ENCODE measurements at regions not wholly inside any gene's neighbourhood (a gene's known extent, or its start where the extent isn't known, plus 50 kb on each side); places are given as distances from the start of the nearest gene placed in this dataset.

DNA sequence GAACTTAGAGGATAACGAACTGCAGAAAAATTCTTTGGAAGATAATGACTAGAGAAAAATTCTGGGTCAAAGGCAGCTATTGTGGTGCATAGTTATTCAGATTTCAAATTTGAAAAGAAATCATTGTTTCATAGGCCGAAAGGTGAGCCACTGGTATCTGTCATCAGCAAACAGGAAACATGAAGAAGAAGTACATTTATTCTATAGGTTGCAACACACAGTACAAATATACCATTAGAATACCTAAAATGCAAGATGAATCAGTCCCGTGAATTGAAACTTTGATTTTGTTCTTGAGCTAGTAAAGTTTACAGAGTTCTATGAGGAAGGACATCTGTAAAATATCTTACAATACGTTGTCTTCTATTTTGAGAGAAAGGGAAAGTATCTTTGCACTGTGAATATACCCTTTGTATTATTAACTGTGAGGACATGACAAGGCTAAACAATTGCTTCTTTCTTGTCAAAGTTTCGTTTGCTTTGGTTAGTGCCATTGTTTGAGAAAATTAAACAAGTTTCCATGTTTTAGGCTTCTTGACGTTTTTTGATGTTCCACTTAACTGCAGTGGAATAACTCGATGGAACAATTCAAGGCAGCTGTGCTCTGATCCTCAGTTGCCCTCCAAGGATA is 84.7 kb downstream of the HDGFL1 start:
- ATAC-seq (no peak), DNase-seq (no peak)
- H3K4me3 Mint-ChIP-seq, result no peak overlapping the region
- ChIA-PET CTCF (no interaction called here), POLR2A (no interaction called here)
- no peaks in the 10 kb centered on the region for H3K36me3 Mint-ChIP-seq (ENCODE audit: low read depth)
- H3K27ac Mint-ChIP-seq, result no peak overlapping the region
- H3K27me3 Mint-ChIP-seq (ENCODE audit: low read depth), result peaks cover 2% of the 10 kb centered on the region
- no peaks in the 10 kb centered on the region for H3K9me3 Mint-ChIP-seq (ENCODE audit: insufficient read depth)
- no peaks in the 10 kb centered on the region for H3K4me1 Mint-ChIP-seq (ENCODE audit: low read depth)

DNA sequence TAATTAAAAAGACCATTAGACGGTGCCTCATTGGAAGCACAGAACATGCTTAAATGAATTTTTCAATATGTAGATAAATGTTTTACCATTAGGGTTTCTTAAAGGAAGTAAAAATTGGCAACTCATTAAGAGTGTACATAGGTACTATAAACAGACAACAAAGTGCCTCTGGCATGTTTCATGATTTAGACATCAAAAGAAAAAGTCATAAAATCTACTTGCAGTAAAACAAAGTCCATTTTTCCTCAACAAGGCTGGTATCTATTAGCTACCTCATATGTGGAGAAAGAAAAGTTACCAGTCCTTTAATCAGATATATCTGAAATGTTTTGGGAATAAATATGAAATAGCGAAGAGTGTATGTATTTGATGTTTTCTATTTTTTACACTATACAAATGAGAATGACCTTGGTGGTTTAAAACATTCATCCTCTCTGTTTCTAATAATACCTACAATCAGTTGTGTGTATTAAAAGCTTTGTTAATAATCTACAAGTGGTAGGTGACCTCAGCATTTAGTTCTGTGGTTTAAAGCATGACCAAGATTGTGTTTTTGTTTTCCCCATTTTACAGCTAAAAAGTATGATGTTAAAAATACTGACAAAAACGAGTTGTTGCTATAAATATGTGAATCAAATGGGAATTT is 87.5 kb downstream of the HDGFL1 start:
- no peak for DNase-seq
- H3K4me1 Mint-ChIP-seq (ENCODE audit: low read depth), result no peaks in the 10 kb centered on the region
- no peak for ATAC-seq
- no peak overlapping the region for H3K27ac Mint-ChIP-seq
- no peaks in the 10 kb centered on the region for H3K27me3 Mint-ChIP-seq (ENCODE audit: low read depth)
- POLR2A ChIA-PET, result no interaction called here
- H3K36me3 Mint-ChIP-seq (ENCODE audit: low read depth), result no peaks in the 10 kb centered on the region
- CTCF ChIA-PET, result no interaction called here
- H3K9me3 Mint-ChIP-seq (ENCODE audit: insufficient read depth), result no peaks in the 10 kb centered on the region
- no peak overlapping the region for H3K4me3 Mint-ChIP-seq

DNA sequence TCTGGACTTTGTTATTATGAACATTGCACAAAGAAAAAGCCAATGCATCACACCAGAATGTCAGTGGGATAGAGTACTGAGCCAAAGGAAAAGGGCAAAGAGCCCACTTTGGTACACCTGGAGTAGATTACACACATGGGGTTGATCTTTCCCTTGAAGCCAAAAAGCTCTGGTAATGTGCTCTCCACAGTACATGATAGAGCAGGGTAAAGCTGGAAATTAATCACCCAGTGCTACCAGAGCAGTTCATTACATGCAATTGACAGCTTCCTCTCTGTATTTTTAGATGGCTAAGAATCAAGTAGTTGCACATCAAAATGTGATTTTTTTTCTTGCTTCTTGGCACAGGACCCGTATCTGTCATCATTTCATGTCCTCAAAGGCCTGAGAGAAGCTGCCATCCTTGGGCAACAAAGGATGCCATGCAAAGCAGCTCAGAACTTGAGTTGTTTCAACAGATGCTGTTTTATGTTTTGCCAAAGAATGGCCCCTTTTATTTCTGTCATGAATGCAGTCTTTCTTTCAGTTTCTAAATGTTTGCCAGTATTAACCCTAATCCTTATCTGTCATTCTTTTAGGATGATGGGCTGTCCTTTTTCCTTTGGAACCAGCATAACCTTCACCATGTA is 88.1 kb downstream of the HDGFL1 start:
- Mint-ChIP-seq H3K4me1 (ENCODE audit: low read depth) (no peaks in the 10 kb centered on the region), H3K27ac (no peak overlapping the region), H3K36me3 (ENCODE audit: low read depth) (no peaks in the 10 kb centered on the region), H3K27me3 (ENCODE audit: low read depth) (no peaks in the 10 kb centered on the region), H3K4me3 (no peak overlapping the region), H3K9me3 (ENCODE audit: insufficient read depth) (no peaks in the 10 kb centered on the region)
- no peak for ATAC-seq
- no peak for DNase-seq
- POLR2A ChIA-PET, result no interaction called here
- CTCF ChIA-PET, result no interaction called here

DNA sequence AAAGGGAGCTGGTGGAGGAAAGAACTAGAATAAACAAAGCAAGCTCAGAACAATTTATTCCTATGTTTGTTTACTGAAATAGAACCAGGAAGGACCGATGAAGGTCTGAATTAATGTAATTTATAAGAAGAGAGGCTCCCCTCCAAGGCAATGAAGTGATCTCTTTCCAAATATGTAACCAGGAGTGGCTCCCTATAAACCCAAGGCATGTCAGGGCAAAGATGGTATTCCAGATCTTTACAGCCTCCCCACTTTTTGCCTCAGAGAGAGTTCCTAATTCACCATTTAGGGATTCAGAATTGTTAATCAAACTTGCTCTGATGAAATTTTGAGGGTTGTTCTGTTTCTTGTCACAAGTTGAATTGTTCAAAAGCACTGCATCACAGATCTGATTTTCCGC is 88.8 kb downstream of the HDGFL1 start:
- ChIA-PET POLR2A (no interaction called here), CTCF (no interaction called here)
- DNase-seq, result no peak
- H3K36me3 Mint-ChIP-seq (ENCODE audit: low read depth), result no peaks in the 10 kb centered on the region
- no peaks in the 10 kb centered on the region for H3K27me3 Mint-ChIP-seq (ENCODE audit: low read depth)
- no peak overlapping the region for H3K27ac Mint-ChIP-seq
- H3K4me1 Mint-ChIP-seq (ENCODE audit: low read depth), result no peaks in the 10 kb centered on the region
- H3K9me3 Mint-ChIP-seq (ENCODE audit: insufficient read depth), result no peaks in the 10 kb centered on the region
- H3K4me3 Mint-ChIP-seq, result no peak overlapping the region
- ATAC-seq, result no peak

DNA sequence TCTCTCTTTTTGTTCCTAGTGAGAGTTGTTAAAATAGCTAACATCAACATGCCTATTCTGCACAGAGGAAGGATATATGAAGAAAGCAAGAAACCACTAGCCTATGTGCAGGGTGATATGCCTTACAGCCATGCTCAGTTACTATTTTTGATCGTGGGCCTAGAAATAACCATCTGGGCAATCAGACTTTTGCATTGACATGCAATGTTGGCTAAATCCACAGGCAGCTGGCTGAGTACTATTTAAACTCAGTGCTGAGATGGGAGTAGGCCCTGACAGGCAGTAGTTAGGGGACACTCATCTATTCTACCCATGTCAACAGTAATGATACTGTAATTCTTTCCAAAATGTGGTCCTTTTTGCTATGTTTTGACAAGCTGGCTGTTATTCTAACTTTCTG is 89.6 kb downstream of the HDGFL1 start:
- ChIA-PET CTCF (no interaction called here), POLR2A (no interaction called here)
- Mint-ChIP-seq H3K27ac (no peak overlapping the region), H3K36me3 (ENCODE audit: low read depth) (no peaks in the 10 kb centered on the region), H3K4me1 (ENCODE audit: low read depth) (no peaks in the 10 kb centered on the region), H3K9me3 (ENCODE audit: insufficient read depth) (no peaks in the 10 kb centered on the region), H3K4me3 (no peak overlapping the region), H3K27me3 (ENCODE audit: low read depth) (no peaks in the 10 kb centered on the region)
- DNase-seq (no peak), ATAC-seq (no peak)

DNA sequence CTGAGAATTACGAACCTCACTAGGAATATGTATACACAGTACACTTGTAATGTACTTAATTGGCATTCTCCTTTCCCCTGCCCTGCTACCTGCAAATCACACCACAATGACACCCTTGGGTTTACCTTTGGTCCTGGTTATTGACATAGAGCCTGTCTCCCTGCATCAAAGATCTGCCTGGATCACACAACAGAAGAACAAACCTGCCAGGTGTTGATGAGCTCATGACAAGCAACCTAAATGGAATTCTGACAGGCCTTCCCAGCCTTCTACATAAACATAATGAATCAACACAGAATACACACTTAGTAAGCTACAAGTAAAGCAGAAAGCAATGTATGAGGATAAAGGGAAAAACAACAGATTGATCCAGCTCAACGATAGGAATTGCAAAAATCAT is 95.6 kb downstream of the HDGFL1 start:
- H3K36me3 Mint-ChIP-seq (ENCODE audit: low read depth), result no peaks in the 10 kb centered on the region
- no peaks in the 10 kb centered on the region for H3K27me3 Mint-ChIP-seq (ENCODE audit: low read depth)
- no peak for DNase-seq
- H3K27ac Mint-ChIP-seq, result no peak overlapping the region
- POLR2A ChIA-PET, result no interaction called here
- no peak overlapping the region for H3K4me3 Mint-ChIP-seq
- no peaks in the 10 kb centered on the region for H3K4me1 Mint-ChIP-seq (ENCODE audit: low read depth)
- no peak for ATAC-seq
- CTCF ChIA-PET, result interaction anchor here (0.8 kb wide), 1 partner anchor 18 kb away, joined by 3 read pairs; no protein-coding TSS in a partner anchor
- no peaks in the 10 kb centered on the region for H3K9me3 Mint-ChIP-seq (ENCODE audit: insufficient read depth)

DNA sequence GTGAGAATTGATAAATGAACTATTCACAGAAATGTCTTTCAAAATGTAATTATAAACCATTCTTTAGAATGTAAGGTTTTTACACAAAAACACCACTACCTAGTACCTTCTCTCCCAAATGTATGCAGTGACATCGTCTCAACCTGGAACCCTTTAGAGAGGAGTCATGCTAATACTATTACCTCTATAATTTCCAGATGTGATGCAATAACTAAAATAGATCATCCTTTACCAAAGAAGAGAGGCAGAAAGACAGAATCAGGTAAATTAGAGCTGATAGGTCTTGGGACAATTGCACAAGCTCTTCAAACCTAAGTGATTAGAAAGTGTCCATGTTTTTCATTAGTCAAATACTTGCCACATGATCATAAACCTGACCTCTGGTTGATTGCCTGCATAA is 96.7 kb downstream of the HDGFL1 start:
- Mint-ChIP-seq H3K27me3 (ENCODE audit: low read depth) (no peaks in the 10 kb centered on the region), H3K4me1 (ENCODE audit: low read depth) (no peaks in the 10 kb centered on the region), H3K27ac (no peak overlapping the region), H3K9me3 (ENCODE audit: insufficient read depth) (no peaks in the 10 kb centered on the region), H3K4me3 (no peak overlapping the region), H3K36me3 (ENCODE audit: low read depth) (no peaks in the 10 kb centered on the region)
- ATAC-seq, result no peak
- DNase-seq, result no peak
- CTCF ChIA-PET, result no interaction called here
- POLR2A ChIA-PET, result no interaction called here

DNA sequence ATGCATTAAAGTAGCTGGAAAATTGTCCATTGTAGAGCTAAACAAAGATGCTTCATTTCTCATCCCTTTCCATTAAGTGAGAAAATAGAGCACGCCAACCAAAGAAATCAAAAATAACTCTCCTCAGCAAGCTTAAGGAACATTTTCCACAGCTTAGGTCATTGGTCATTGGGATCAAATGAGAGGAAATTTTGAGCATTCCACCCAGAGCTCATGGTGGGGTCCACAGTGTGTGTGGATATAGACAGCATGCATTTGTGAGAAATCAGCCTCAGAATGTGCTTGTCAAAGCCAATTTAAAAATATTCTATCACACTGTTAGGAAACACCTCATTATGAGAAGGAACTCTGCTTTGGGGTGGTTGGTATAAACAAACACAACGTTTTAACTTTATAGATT is 97.2 kb downstream of the HDGFL1 start:
- ChIA-PET POLR2A (no interaction called here), CTCF (no interaction called here)
- ATAC-seq (no peak), DNase-seq (no peak)
- Mint-ChIP-seq H3K9me3 (ENCODE audit: insufficient read depth) (no peaks in the 10 kb centered on the region), H3K4me1 (ENCODE audit: low read depth) (no peaks in the 10 kb centered on the region), H3K27me3 (ENCODE audit: low read depth) (no peaks in the 10 kb centered on the region), H3K4me3 (no peak overlapping the region), H3K27ac (no peak overlapping the region), H3K36me3 (ENCODE audit: low read depth) (no peaks in the 10 kb centered on the region)

DNA sequence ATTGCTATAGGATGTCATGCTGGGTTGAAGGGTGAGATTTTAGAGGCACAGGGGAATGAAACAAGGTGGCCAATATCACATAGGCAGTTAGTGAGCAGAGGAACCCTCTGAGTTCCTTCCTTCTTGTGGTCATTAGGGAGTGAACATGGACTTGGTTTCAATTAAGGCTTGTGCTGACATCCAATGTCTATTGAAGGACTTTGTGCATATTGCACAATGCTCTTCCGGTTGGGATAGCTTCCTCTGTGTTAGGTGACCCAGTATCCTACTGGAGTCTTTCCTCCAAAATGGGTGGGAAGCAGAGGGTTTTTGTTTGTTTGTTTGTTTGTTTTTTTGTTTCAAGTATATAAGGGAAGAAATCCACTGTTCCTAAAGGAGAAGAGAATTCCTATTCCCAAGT is 98.5 kb downstream of the HDGFL1 start:
- Mint-ChIP-seq H3K4me3 (no peak overlapping the region), H3K36me3 (ENCODE audit: low read depth) (no peaks in the 10 kb centered on the region), H3K9me3 (ENCODE audit: insufficient read depth) (no peaks in the 10 kb centered on the region), H3K27ac (no peak overlapping the region), H3K4me1 (ENCODE audit: low read depth) (no peaks in the 10 kb centered on the region), H3K27me3 (ENCODE audit: low read depth) (no peaks in the 10 kb centered on the region)
- POLR2A ChIA-PET, result no interaction called here
- no peak for ATAC-seq
- CTCF ChIA-PET, result no interaction called here
- no peak for DNase-seq

DNA sequence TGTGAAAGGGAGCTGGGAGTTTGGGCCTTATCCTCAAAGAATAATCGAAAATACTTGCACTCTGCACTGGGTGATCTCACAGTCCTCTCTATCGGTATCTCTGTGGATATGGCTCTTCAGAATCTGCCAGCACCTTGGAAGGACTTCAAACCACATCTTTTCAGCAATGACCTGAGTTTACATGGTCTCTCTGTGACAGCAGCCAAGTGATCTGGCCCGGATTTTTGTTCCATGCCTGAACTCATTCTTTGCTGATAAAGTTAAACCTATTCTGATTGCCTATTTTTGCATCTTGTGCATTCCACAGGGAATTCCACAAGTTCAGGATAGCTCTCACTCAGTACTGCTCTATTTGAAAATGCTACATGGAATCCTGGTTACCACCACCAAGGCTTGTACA is 98.9 kb downstream of the HDGFL1 start:
- CTCF ChIA-PET, result no interaction called here
- no peak overlapping the region for H3K4me3 Mint-ChIP-seq
- H3K27me3 Mint-ChIP-seq (ENCODE audit: low read depth), result no peaks in the 10 kb centered on the region

DNA sequence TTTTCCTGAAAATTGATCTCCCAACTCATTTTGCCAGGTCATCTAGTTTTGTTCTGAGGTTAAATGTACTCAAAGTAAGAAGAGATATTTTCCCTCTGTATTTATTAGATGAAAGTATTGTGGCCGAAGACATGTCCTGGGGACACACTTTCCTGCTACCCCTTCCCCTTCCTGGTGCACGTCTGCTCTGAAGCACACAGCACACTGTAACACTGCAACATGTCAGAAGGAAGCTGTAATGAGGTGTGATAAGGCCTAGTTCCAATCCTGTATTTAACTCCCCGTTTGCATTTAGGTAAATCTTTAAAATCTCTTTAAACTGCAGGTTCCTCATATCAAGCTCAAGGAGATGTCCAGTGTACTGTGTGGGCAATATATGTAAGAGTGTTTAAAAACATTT is 99.4 kb downstream of the HDGFL1 start:
- POLR2A ChIA-PET, result no interaction called here
- no peak for DNase-seq
- CTCF ChIA-PET, result interaction anchor here (0.5 kb wide), 1 partner anchor 569 kb away, joined by 3 read pairs; no protein-coding TSS in a partner anchor
- no peaks in the 10 kb centered on the region for H3K9me3 Mint-ChIP-seq (ENCODE audit: insufficient read depth)
- no peaks in the 10 kb centered on the region for H3K4me1 Mint-ChIP-seq (ENCODE audit: low read depth)
- H3K4me3 Mint-ChIP-seq, result no peak overlapping the region
- no peaks in the 10 kb centered on the region for H3K36me3 Mint-ChIP-seq (ENCODE audit: low read depth)
- ATAC-seq, result no peak
- no peak overlapping the region for H3K27ac Mint-ChIP-seq
- H3K27me3 Mint-ChIP-seq (ENCODE audit: low read depth), result no peaks in the 10 kb centered on the region

More for the DNA sequence above, 98.9 kb downstream of the HDGFL1 start:
- H3K4me1 Mint-ChIP-seq (ENCODE audit: low read depth), result no peaks in the 10 kb centered on the region
- no peak for ATAC-seq
- no peak for DNase-seq
- H3K27ac Mint-ChIP-seq, result no peak overlapping the region
- no peaks in the 10 kb centered on the region for H3K9me3 Mint-ChIP-seq (ENCODE audit: insufficient read depth)
- POLR2A ChIA-PET, result no interaction called here
- no peaks in the 10 kb centered on the region for H3K36me3 Mint-ChIP-seq (ENCODE audit: low read depth)

DNA sequence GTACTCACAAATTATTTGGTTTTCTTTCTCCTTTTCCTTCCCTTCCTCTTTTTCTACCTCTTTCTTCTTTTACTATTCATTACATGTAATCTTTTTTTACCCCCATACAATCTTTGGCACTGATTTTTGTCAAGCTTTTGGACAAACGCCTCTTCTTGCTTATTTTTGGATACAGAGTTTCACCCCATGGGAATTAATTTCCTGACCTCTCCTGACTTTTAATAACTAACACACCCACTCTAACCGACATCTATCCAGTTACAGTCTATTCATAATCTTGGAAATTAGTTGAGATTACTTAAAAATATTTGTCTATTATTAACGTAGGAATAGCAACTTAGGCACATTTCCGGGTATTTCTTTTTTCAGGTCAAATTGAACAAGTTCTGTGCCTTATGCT is 101.2 kb downstream of the HDGFL1 start:
- no peaks in the 10 kb centered on the region for H3K27me3 Mint-ChIP-seq (ENCODE audit: low read depth)
- CTCF ChIA-PET, result no interaction called here
- no peaks in the 10 kb centered on the region for H3K9me3 Mint-ChIP-seq (ENCODE audit: insufficient read depth)
- POLR2A ChIA-PET, result no interaction called here
- no peaks in the 10 kb centered on the region for H3K36me3 Mint-ChIP-seq (ENCODE audit: low read depth)
- no peak overlapping the region for H3K27ac Mint-ChIP-seq
- no peak for ATAC-seq
- DNase-seq, result no peak
- no peak overlapping the region for H3K4me3 Mint-ChIP-seq
- no peaks in the 10 kb centered on the region for H3K4me1 Mint-ChIP-seq (ENCODE audit: low read depth)

DNA sequence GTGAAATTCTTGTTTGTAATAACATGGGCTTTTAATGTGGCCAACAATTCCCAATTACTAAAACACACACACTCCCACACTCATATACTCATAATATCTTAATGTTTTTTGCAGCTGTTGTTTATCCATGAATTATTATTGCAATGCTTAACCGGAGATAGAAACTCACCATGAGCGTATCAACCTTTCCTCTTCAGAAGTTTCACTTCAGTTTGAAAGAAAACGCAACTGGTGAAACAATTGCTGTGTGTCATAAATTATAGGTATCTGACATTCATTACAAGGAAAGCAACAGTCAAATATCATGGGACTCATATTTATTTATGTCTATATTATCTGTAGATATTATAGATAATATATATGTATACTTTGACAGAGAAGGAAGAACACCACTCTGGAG is 104.1 kb downstream of the HDGFL1 start:
- no peaks in the 10 kb centered on the region for H3K4me1 Mint-ChIP-seq (ENCODE audit: low read depth)
- ChIA-PET POLR2A (no interaction called here), CTCF (no interaction called here)
- H3K27ac Mint-ChIP-seq, result no peak overlapping the region
- no peak for DNase-seq
- H3K36me3 Mint-ChIP-seq (ENCODE audit: low read depth), result no peaks in the 10 kb centered on the region
- H3K9me3 Mint-ChIP-seq (ENCODE audit: insufficient read depth), result no peaks in the 10 kb centered on the region
- no peak for ATAC-seq
- H3K27me3 Mint-ChIP-seq (ENCODE audit: low read depth), result no peaks in the 10 kb centered on the region
- no peak overlapping the region for H3K4me3 Mint-ChIP-seq

All from activated CD8-positive, alpha-beta T cell treated with anti-CD3 and anti-CD28 coated beads, Interleukin-2, amount 10 ng/mL, durations not matched to agents 7 days and 5 days (primary cell).